GM18868 (cell line): ENCODE measurements at regions not wholly inside any gene's neighbourhood (a gene's known extent, or its start where the extent isn't known, plus 50 kb on each side); places are given as distances from the start of the nearest gene placed in this dataset.

Experiments used
- ATAC-seq: cut with Tn5 transposase; IDR thresholded peaks from one replicate; pipeline ENCODE4 v1.9.1; 2021; ENCODE audit warnings: mild to moderate bottlenecking, moderate library complexity; ENCODE audit not compliant: unreplicated experiment

DNA sequence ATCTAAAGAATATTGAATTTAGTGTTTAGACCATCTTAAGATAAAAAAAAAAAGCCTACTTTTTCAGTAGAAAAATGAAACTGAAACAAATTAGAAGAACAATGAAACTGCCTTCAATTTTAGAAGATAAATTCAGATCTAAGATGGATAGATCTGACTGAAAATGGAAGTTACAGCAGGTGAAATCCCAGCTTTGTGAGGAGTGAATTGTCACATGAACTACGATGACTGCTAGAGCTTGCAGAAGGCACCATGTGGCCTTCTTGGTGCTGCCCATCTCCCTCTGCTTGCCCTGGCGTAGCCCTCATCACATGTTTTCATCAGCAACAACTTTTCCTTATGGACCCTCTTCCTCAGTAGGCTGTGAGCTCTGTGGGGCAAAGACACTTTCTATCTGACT, 51.4 kb upstream of the EMCN start:
- peak; percentile 64 for ATAC-seq
